A549 (cell line): ENCODE measurements at regions not wholly inside any gene's neighbourhood (a gene's known extent, or its start where the extent isn't known, plus 50 kb on each side); places are given as distances from the start of the nearest gene placed in this dataset.

ENCODE experiments used
- CHD2 ChIP-seq: fragments of 150-350 bp; IDR thresholded peaks from 2 replicates; pipeline ENCODE4 v1.6.1; 2014; ENCODE audit warnings: low read length; ENCODE audit not compliant: partially characterized antibody
- CTCF ChIP-seq: fragments of >200 bp; sonication (Bioruptor Twin); formaldehyde crosslinking; IDR thresholded peaks from 3 replicates; pipeline ENCODE4 v1.5.1; 2016
- ELK1 ChIP-seq: fragments of 150-350 bp; IDR thresholded peaks from 2 replicates; pipeline ENCODE4 v1.6.1; 2014; ENCODE audit warnings: low read depth, mild to moderate bottlenecking, low read length
- EP300 ChIP-seq, 2 experiments: fragments of >200 bp; sonication (Bioruptor Twin); formaldehyde crosslinking; IDR thresholded peaks; 2 replicates in 1 of 2; 3 replicates in 1 of 2; pipeline ENCODE4 v1.6.1; 2016 to 2017
- HOXA7 ChIP-seq: fragments of 250-450 bp; sonication (Bioruptor Pico); IDR thresholded peaks from 2 replicates; pipeline ENCODE4 v1.5.0; 2020; ENCODE audit warnings: mild to moderate bottlenecking, moderate library complexity
- MAX ChIP-seq: IDR thresholded peaks from 2 replicates; pipeline ENCODE4 v1.6.1; 2012
- PHF8 ChIP-seq: fragments of 200-600 bp; sonication (generic); IDR thresholded peaks from 2 replicates; pipeline ENCODE4 v1.6.1; 2016; ENCODE audit warnings: low read depth, mild to moderate bottlenecking, antibody characterized with exemption, moderate library complexity, borderline replicate concordance
- POLR2A ChIP-seq: IDR thresholded peaks from 2 replicates; pipeline ENCODE4 v1.6.1; 2012; ENCODE audit warnings: mild to moderate bottlenecking, low read length
- RAD21 ChIP-seq, 2 experiments: fragments of >200 bp in 1 of 2; sonication (Bioruptor Twin) in 1 of 2; formaldehyde crosslinking in 1 of 2; IDR thresholded peaks in 1 of 2; conservative IDR thresholded peaks in 1 of 2; 2 replicates in 1 of 2; 3 replicates in 1 of 2; pipeline ENCODE4 v1.6.1; 2012 to 2018; ENCODE audit warnings: inconsistent platforms in 1 of 2
- TP53 ChIP-seq: fragments of 250-450 bp; sonication (Bioruptor Pico); IDR thresholded peaks from 2 replicates; pipeline ENCODE4 v1.5.0; 2021; ENCODE audit warnings: mild to moderate bottlenecking, moderate library complexity
- ZFP36 ChIP-seq: fragments of 450-650 bp; IDR thresholded peaks from 2 replicates; pipeline ENCODE4 v1.6.1; 2014; ENCODE audit warnings: borderline replicate concordance; ENCODE audit not compliant: partially characterized antibody

- TF ChIP-seq ELK1 (no peak), PHF8 (no peak), MAX (no peak), CTCF (no peak), RAD21 (conservative IDR thresholded peaks at IDR 0.05 in 1 of 2, IDR thresholded peaks at IDR 0.05 in 1 of 2) (no peak), EP300 (IDR thresholded peaks at IDR 0.05) (no peak), CHD2 (no peak), ZFP36 (no peak), TP53 (CRISPR knock-in tag) (no peak), POLR2A (no peak), HOXA7 (CRISPR knock-in tag) (no peak)
Observed at GRCh38 chr10:57890691-57891090, 377.0 kb downstream of the IPMK start.
